Lung (tissue), 11 donors: ENCODE measurements at regions not wholly inside any gene's neighbourhood (a gene's known extent, or its start where the extent isn't known, plus 50 kb on each side); places are given as distances from the start of the nearest gene placed in this dataset.

Experiments used
- ATAC-seq: fragments of 200-7000 bp; cut with Tn5 transposase; one replicate; pipeline ENCODE4 v1.9.1; 2020; ENCODE audit warnings: moderate number of reproducible peaks; ENCODE audit not compliant: insufficient read depth, low FRiP score
- DNase-seq, 3 donors: peaks; one replicate each; pipeline ENCODE4 v3.0.0-alpha.2; 2013 to 2017
- H3K27ac ChIP-seq, 2 donors: one replicate each; pipeline ENCODE4 v1.5.1; 2013; ENCODE audit warnings: mild to moderate bottlenecking in 2 of 2, moderate library complexity in 2 of 2, control low read depth in 1 of 2, inconsistent platforms in 1 of 2, low read depth in 1 of 2, low read length in 1 of 2
- H3K27me3 ChIP-seq, 3 donors: one replicate each; pipeline ENCODE4 v1.5.1; 2013; ENCODE audit warnings: low read length in 2 of 3; ENCODE audit not compliant: control insufficient read depth in 3 of 3, insufficient read depth in 3 of 3
- H3K36me3 ChIP-seq, 4 donors: one replicate each; pipeline ENCODE4 v1.5.1; 2013; ENCODE audit warnings: low read length in 4 of 4, mild to moderate bottlenecking in 1 of 4, moderate library complexity in 1 of 4; ENCODE audit not compliant: control insufficient read depth in 4 of 4, insufficient read depth in 4 of 4
- H3K4me1 ChIP-seq, 5 donors: one replicate each; pipeline ENCODE4 v1.5.1; 2013; ENCODE audit warnings: low read length in 5 of 5, mild to moderate bottlenecking in 2 of 5, moderate library complexity in 1 of 5; ENCODE audit not compliant: control insufficient read depth in 5 of 5, insufficient read depth in 5 of 5
- H3K4me3 ChIP-seq: one replicate; pipeline ENCODE4 v1.5.1; 2013; ENCODE audit warnings: mild to moderate bottlenecking, control low read depth, moderate library complexity
- H3K9ac ChIP-seq, 2 donors: one replicate each; pipeline ENCODE4 v1.5.1; 2013; ENCODE audit warnings: low read length in 2 of 2, control low read depth in 1 of 2; ENCODE audit not compliant: insufficient read depth in 1 of 2
- H3K9me3 ChIP-seq, 4 donors: one replicate each; pipeline ENCODE4 v1.5.1; 2013; ENCODE audit warnings: low read length in 3 of 4, mild to moderate bottlenecking in 1 of 4, moderate library complexity in 1 of 4; ENCODE audit not compliant: control insufficient read depth in 4 of 4, insufficient read depth in 3 of 4
- CTCF ChIP-seq: IDR thresholded peaks from 2 replicates; pipeline ENCODE4 v1.5.1; 2012; ENCODE audit warnings: mild to moderate bottlenecking; ENCODE audit errors: control extremely low read depth, extremely low read depth
- WGBS, 2 donors: extraction: QIAGEN DNeasy Blood & Tissue Kit; methylation state at CpG; one replicate each; pipeline ENCODE4 v1.1.7; 2013; 5-methylcytosine and 5-hydroxymethylcytosine counted together
- donor health status: control.
- donor health status: control.
- donor health status: Bipolar disorder and iron deficiency.
- donor health status: healthy.
- donor health status: DM: yes; HTN: yes; CAD: no.

GRCh38 chr18:2169656-2170055 lies 401.6 kb downstream of the METTL4 start:
- H3K4me3 ChIP-seq: no peak overlapping the region
- no peak for TF ChIP-seq CTCF

GRCh38 chr18:2171840-2172625 lies 399.3 kb downstream of the METTL4 start:
- no peak overlapping the region for H3K27ac ChIP-seq
- no peaks in the 10 kb centered on the region for H3K36me3 ChIP-seq
- H3K9me3 ChIP-seq: no peaks in the 10 kb centered on the region
- no peak for ATAC-seq
- no peak for TF ChIP-seq CTCF
- DNase-seq: no peak
- peaks cover 0 to 10% (median 0%) of the 10 kb centered on the region in 5 donors for H3K4me1 ChIP-seq
- 30 to 39% methylated on average over 5 of the region's 5 CpGs for WGBS, 2 donors
- no peak overlapping the region for H3K4me3 ChIP-seq
- peaks cover 0 to 3% (median 0%) of the 10 kb centered on the region in 3 donors for H3K27me3 ChIP-seq
- H3K9ac ChIP-seq: no peak overlapping the region

More at GRCh38 chr18:2169656-2170055, 401.6 kb downstream of the METTL4 start:
- Histone ChIP-seq H3K27me3 (peaks cover 0 to 3% (median 0%) of the 10 kb centered on the region in 3 donors), H3K27ac (no peak overlapping the region), H3K9me3 (no peaks in the 10 kb centered on the region), H3K9ac (no peak overlapping the region), H3K4me1 (peaks cover 0 to 10% (median 0%) of the 10 kb centered on the region in 5 donors), H3K36me3 (no peaks in the 10 kb centered on the region)
- DNase-seq (no peak), ATAC-seq (no peak)

GRCh38 chr18:2172881-2173280 lies 398.4 kb downstream of the METTL4 start:
- WGBS, 2 donors: 81 to 90% methylated on average over 2 of the region's 2 CpGs
- H3K27ac ChIP-seq: no peak overlapping the region
- DNase-seq: peak in 2 of 3 donors; percentile 1 to 3
- H3K9ac ChIP-seq: no peak overlapping the region
- no peak for ATAC-seq
- no peak overlapping the region for H3K4me3 ChIP-seq
- H3K36me3 ChIP-seq: no peaks in the 10 kb centered on the region
- peaks cover 0 to 3% (median 0%) of the 10 kb centered on the region in 3 donors for H3K27me3 ChIP-seq
- peaks cover 0 to 10% (median 0%) of the 10 kb centered on the region in 5 donors for H3K4me1 ChIP-seq
- H3K9me3 ChIP-seq: no peaks in the 10 kb centered on the region
- TF ChIP-seq CTCF: no peak

- no peak for ATAC-seq
Measured at GRCh38 chr18:2173486-2173885, 397.8 kb downstream of the METTL4 start.

More at GRCh38 chr18:2173486-2173885, 397.8 kb downstream of the METTL4 start:
- DNase-seq: peak; percentile 49 to 66 (median 58)
- peaks cover 0 to 10% (median 0%) of the 10 kb centered on the region in 5 donors for H3K4me1 ChIP-seq
- no peaks in the 10 kb centered on the region for H3K9me3 ChIP-seq
- WGBS, 2 donors: 43 to 49% methylated on average over 4 of the region's 4 CpGs
- H3K4me3 ChIP-seq: no peak overlapping the region
- TF ChIP-seq CTCF: no peak
- H3K27ac ChIP-seq: no peak overlapping the region
- H3K27me3 ChIP-seq: peaks cover 0 to 3% (median 0%) of the 10 kb centered on the region in 3 donors
- no peaks in the 10 kb centered on the region for H3K36me3 ChIP-seq
- no peak overlapping the region for H3K9ac ChIP-seq
